ENCODE measurements at regions not wholly inside any gene's neighbourhood (a gene's known extent, or its start where the extent isn't known, plus 50 kb on each side); places are given as distances from the start of the nearest gene placed in this dataset.

- no peak overlapping the region for H2BK120ac ChIP-seq (replicated peaks; ENCODE audit: low read depth, low read length)
- ChIA-PET CTCF (ENCODE audit: partially characterized antibody) (interaction anchor here (0.6 kb wide), 1 partner anchor 1299 kb away, joined by 3 read pairs; no protein-coding TSS in a partner anchor), POLR2A (ENCODE audit: partially characterized antibody) (no interaction called here)
- no peaks in the 10 kb centered on the region for H3K79me1 ChIP-seq (ENCODE audit: low read depth, low read length)
- H3K4me3 ChIP-seq (ENCODE audit: extremely low read depth in 1 of 4, insufficient read depth in 2 of 4, low read depth in 3 of 4, low read length in 4 of 4): no peak overlapping the region
- no peaks in the 10 kb centered on the region for H4K20me1 ChIP-seq (replicated peaks in 1 of 2; ENCODE audit: control insufficient read depth in 1 of 2, insufficient read depth in 2 of 2, low read length in 2 of 2)
- H3K23ac ChIP-seq (ENCODE audit: insufficient read length): no peak overlapping the region
- no peak overlapping the region for H3K4me2 ChIP-seq (ENCODE audit: insufficient read depth in 1 of 2, low read depth in 2 of 2, low read length in 2 of 2)
- H4K8ac ChIP-seq (ENCODE audit: extremely low read depth, insufficient read depth, low read length): no peak overlapping the region
- no peak overlapping the region for H3K4ac ChIP-seq (replicated peaks; ENCODE audit: insufficient read length, low read depth, low read length)
- no peak overlapping the region for H2AK5ac ChIP-seq (ENCODE audit: low read depth, low read length)
- no peaks in the 10 kb centered on the region for H3K79me2 ChIP-seq (ENCODE audit: control insufficient read depth in 1 of 2, insufficient read depth in 2 of 2, low read length in 2 of 2)
- H3K36me3 ChIP-seq (ENCODE audit: control insufficient read depth in 2 of 4, insufficient read depth in 4 of 4, low read length in 3 of 4): no peaks in the 10 kb centered on the region
- no peak overlapping the region for H4K5ac ChIP-seq (ENCODE audit: insufficient read length, low read depth, low read length)
- TF ChIP-seq EZH2 (IDR thresholded peaks at IDR 0.05; ENCODE audit: low read depth, low read length, severe bottlenecking): no peak
- no peak for TF ChIP-seq CHD2 (IDR thresholded peaks at IDR 0.05; ENCODE audit: low read length)
- no peak for TF ChIP-seq TBP (IDR thresholded peaks at IDR 0.05; ENCODE audit: low read depth, low read length)
- no peak for TF ChIP-seq RXRA (IDR thresholded peaks at IDR 0.05; ENCODE audit: insufficient read depth, low read depth, low read length)
- no peak for TF ChIP-seq CBX5 (IDR thresholded peaks at IDR 0.05; ENCODE audit: low read depth, low read length)
- no peak for TF ChIP-seq KDM4A (IDR thresholded peaks at IDR 0.05; ENCODE audit: low read depth, low read length, severe bottlenecking)
- TF ChIP-seq POU5F1 (IDR thresholded peaks at IDR 0.05; ENCODE audit: low read depth, low read length): no peak
- TF ChIP-seq NRF1 (IDR thresholded peaks at IDR 0.05; ENCODE audit: low read depth, low read length): no peak
- no peak for TF ChIP-seq RAD21 (IDR thresholded peaks at IDR 0.05 in 1 of 2, conservative IDR thresholded peaks at IDR 0.05 in 1 of 2; ENCODE audit: low read depth in 2 of 2, low read length in 2 of 2)
- no peak for TF ChIP-seq SIX5 (IDR thresholded peaks at IDR 0.05; ENCODE audit: low read depth, low read length)
- no peak for TF ChIP-seq ATF3 (IDR thresholded peaks at IDR 0.05; ENCODE audit: insufficient read depth, low read depth, low read length)
- no peak for TF ChIP-seq FOSL1 (IDR thresholded peaks at IDR 0.05; ENCODE audit: insufficient read depth, low read depth, low read length)
- TF ChIP-seq BRCA1 (IDR thresholded peaks at IDR 0.05; ENCODE audit: low read depth, low read length): no peak
- FAIRE-seq (no peak), DNase-seq (ENCODE audit: low read depth in 1 of 2, low spot score in 2 of 2) (no peak)
- no peaks in the 10 kb centered on the region for H3K9me3 ChIP-seq (ENCODE audit: insufficient read depth in 2 of 2, low read depth in 1 of 2, low read length in 1 of 2)
- no peak overlapping the region for H2BK15ac ChIP-seq (ENCODE audit: low read length)
- H3K18ac ChIP-seq (ENCODE audit: extremely low read depth, low read length): no peak overlapping the region
- H3K27ac ChIP-seq (ENCODE audit: low read depth, low read length): no peak overlapping the region
- 84% methylated on average over 10 of the region's 10 CpGs; no CpG with 5 or more reads in 1 of the 2 experiments for WGBS, 2 experiments (ENCODE audit: extremely low coverage in 1 of 2, insufficient coverage in 1 of 2, insufficient read length in 1 of 2, insufficient replicate concordance in 2 of 2, low coverage in 1 of 2, low lambda C conversion rate in 2 of 2, missing lambda C conversion rate in 1 of 2)
- H2BK12ac ChIP-seq (ENCODE audit: low read depth, low read length): no peak overlapping the region
- no peak overlapping the region for H2AFZ ChIP-seq (ENCODE audit: low read length)
- no peaks in the 10 kb centered on the region for H3K23me2 ChIP-seq (ENCODE audit: low read depth, low read length)
- no peak overlapping the region for H2BK20ac ChIP-seq (ENCODE audit: low read length)
- H4K91ac ChIP-seq (replicated peaks; ENCODE audit: insufficient read length, low read length): no peak overlapping the region
- H2BK5ac ChIP-seq (ENCODE audit: low read depth, low read length): no peak overlapping the region
- peaks cover 0 to 5% (median 2%) of the 10 kb centered on the region in 4 experiments; a peak in 3 of 7 replicates for H3K4me1 ChIP-seq (replicated peaks in 1 of 4; ENCODE audit: control insufficient read depth in 3 of 4, insufficient read depth in 4 of 4, low read length in 3 of 4)
- H3K14ac ChIP-seq (ENCODE audit: insufficient read length): no peak overlapping the region
- no peak overlapping the region for H3K56ac ChIP-seq (replicated peaks; ENCODE audit: insufficient read length, low read depth, low read length)
- no peaks in the 10 kb centered on the region; a peak in 1 of 7 replicates for H3K27me3 ChIP-seq (replicated peaks in 1 of 4; ENCODE audit: control insufficient read depth in 3 of 4, extremely low read depth in 1 of 4, insufficient read depth in 3 of 4, low read length in 3 of 4)
- H3K9ac ChIP-seq (replicated peaks in 1 of 4; ENCODE audit: extremely low read depth in 1 of 4, low read depth in 3 of 4, low read length in 3 of 4): no peak overlapping the region
These were observed 52.9 kb upstream of the GPR12 start for GRCh38 chr13:26813321-26813979.

Measured in H1 (cell line).